Head of caudate nucleus (tissue), 42 donors: ENCODE measurements at regions not wholly inside any gene's neighbourhood (a gene's known extent, or its start where the extent isn't known, plus 50 kb on each side); places are given as distances from the start of the nearest gene placed in this dataset.

ENCODE experiments used
- DNase-seq, 42 donors: peaks; one replicate each; pipeline versions ENCODE4 v3.0.0 to v3.0.0-alpha.2; 2020 to 2021; ENCODE audit warnings: mixed read lengths in 7 of 42
- intact Hi-C: fragments of 100-400 bp; cut with DNase I; formaldehyde crosslinking; loops from one replicate; pipeline ENCODE4 v1.15.0; 2022

DNA sequence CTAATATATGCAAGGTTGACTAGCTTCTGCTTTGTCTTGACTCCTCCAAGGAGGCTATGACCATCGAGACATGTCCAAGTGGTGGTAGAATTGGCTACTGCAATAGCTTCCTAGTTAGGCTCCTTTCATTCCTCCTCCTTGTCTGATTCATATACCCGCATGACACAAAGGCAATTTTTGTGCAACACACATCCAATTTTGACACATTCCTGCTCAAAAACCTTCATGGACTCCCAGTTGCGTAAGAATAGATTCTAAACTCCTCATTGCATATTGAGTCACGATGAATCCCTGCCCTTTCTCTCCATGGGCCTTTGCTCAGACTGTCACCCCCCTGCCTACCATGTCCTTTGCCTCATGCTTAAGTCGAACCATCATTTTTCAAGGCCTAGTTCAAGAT lies 344.5 kb downstream of the ACTL7B start:
- no peak for DNase-seq
- intact Hi-C loops, result no loop called here

- intact Hi-C loops, result no loop called here
- DNase-seq, result no peak
Observed at GRCh38 chr9:108496846-108497245, 358.9 kb downstream of the ACTL7B start.

DNA sequence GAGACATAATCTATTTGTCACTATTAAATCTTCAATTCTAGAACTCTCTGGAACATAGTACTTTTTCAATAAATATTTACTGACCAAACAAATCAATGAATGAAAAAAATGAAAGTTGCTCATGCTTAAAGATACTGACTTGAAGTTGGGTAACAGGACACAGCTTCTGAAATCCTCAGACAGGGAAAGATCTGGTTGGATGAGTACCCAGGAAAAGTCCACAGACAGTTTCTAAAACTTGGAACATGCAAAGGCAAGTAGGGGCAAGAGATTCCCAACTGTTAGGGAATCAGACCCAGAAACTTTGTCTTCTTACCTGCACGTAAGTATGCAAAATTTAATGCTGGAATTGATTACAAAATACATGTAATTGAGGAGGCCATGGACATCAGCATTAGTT lies 366.2 kb downstream of the ACTL7B start:
- no peak for DNase-seq
- intact Hi-C loops, result no loop called here

- intact Hi-C loops, result no loop called here
Observed at GRCh38 chr9:108486831-108487230, 369.0 kb downstream of the ACTL7B start.

DNA sequence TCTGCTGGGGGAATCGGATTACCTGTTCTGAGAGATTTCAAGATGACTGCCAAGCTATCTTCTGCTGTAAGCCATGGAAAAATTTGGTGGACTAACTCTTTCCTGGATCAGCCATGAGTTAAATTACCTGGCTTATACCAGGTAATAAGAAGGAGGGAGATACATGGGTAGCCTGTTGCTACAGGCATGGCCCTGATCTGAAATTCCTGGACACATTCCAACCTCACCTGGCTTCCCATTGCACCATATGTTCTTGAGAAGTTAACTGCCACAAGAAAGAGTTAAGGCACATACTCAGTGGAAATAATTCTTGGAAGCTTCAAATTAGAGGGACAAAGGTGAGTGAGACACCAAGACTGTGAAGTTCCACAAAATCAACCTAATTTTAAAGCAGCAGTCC lies 371.3 kb downstream of the ACTL7B start:
- DNase-seq, result no peak
- intact Hi-C loops, result no loop called here

More at GRCh38 chr9:108486831-108487230, 369.0 kb downstream of the ACTL7B start:
- no peak for DNase-seq

DNA sequence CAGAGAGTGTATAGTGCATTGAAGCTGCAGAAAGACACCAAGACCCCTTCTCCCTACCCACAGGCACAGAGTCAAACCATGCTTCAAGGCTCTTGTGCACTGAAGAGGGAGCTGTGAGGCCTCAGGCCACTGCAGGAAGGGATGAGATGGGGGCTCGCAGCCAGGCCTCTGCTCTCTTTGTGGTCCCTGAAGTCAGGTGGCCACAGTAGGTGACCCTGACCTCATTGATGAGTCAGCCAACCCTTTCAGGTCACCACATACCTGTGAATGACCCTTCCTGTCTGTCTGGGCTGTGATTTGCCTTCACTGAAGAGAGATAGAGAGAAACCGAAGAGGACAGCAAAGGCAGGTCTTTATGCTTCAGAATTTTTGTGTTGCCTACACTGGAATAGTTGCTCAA lies 372.1 kb downstream of the ACTL7B start:
- no peak for DNase-seq
- intact Hi-C loops, result no loop called here

GRCh38 chr9:108479989-108480652 lies 375.7 kb downstream of the ACTL7B start:
- intact Hi-C loops, result no loop called here
- DNase-seq, result no peak

- intact Hi-C loops, result no loop called here
- DNase-seq, result peak in 17 of 42 donors; percentile 2 to 55 (median 16)
Observed at GRCh38 chr9:108478431-108479332, 377.1 kb downstream of the ACTL7B start.

DNA sequence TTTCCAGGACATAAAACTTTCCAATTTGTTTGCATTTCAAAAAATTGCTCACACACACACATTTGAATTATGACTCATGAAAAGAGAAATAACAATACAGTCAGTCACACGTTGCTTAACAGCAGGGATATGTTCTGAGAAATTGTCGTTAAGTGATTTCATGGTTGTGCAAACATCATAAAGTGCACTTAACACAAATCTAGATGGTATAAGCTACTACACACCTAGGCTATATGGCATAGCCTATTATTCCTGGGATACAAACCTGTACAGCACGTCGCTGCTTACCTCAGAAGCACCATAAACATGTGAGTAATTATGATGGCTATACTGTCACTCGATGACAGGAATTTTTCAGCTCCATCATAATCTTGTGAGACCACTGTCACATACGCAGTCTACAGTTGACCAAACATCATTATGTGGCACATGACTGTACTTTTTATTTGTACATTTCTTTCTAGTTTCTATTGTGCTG lies 378.2 kb downstream of the ACTL7B start:
- intact Hi-C loops, result no loop called here
- no peak for DNase-seq

DNA sequence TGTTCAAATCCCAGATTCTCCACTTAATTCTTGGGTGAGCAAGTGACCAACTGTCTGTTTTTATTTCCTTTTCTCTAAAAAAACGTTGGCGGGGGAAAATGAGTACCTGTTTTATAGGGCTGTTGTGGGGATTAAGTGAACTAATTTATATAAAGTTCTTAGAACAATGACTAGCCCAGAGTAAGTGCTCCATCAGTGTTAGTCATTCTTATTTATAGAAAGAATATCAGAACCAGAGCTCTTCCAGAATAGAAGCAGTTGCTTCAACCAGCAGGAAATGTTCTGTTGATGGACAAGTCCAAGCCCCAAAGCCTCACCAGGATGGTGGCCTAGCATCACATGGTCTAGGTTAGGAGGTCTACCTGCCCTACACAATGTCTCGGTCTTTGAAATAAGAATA lies 379.2 kb downstream of the ACTL7B start:
- no peak for DNase-seq
- intact Hi-C loops, result no loop called here

DNA sequence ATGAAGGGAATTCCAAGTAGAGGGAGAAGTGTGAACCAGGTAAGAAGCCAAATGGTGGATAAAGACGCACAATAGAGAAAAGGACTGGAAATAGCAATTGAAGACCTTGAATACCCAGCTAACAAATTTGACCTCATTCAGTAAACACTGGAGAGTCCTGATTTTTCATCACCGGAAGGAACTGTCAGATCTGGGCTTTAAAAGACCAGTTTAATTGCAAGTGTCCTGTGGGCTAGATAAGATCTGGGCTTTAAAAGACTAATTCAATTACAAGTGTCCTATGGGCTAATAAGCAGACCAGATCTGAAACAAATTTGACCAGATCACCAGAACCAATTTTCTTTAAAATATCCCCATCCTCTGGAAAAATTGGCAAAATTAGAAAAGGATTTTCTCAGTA lies 380.0 kb downstream of the ACTL7B start:
- DNase-seq, result no peak
- intact Hi-C loops, result no loop called here

- intact Hi-C loops, result no loop called here
- no peak for DNase-seq
Observed at GRCh38 chr9:108474356-108474755, 381.4 kb downstream of the ACTL7B start.

DNA sequence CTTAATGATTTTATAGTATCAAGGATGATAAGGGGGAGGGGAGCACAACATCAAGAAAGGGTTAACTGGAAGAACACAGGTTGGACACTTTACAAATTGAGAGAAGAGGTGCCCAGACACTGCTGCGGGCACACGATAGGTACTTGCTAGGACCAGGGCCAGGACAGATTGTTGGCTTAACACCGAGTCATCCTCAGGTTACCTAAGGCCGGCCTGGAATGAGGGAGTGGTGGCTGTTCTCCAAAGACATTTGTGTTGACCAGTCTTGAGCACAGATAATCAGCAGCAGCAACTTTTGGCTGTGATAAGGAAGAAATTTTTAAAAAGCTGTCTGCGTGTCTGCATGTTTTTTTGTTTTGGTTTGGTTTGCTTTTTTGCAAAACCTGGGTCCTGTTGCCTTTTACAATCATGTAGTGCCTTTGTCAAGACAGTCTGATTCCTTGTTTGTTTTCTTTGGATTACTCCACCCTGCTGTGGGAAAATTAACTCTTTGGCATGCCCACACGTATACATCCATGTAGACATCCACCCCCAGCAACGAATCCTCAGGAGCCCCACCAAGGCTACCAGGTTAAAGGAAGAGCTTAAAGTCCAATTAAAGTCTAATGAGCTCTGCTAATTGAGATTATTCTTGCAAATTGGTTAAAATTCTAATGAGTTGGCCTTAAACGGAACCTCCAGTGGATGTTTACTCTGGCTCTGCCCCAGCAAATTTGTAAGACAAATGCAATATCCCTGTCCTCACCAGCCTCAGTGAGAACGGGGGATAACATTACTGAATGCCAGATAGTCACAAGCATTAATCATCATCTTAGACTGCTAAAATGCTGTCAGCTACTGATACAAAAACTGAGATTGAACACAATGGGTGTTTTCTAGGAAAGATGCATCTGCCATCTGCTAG lies 382.3 kb downstream of the ACTL7B start:
- intact Hi-C loops, result no loop called here

DNA sequence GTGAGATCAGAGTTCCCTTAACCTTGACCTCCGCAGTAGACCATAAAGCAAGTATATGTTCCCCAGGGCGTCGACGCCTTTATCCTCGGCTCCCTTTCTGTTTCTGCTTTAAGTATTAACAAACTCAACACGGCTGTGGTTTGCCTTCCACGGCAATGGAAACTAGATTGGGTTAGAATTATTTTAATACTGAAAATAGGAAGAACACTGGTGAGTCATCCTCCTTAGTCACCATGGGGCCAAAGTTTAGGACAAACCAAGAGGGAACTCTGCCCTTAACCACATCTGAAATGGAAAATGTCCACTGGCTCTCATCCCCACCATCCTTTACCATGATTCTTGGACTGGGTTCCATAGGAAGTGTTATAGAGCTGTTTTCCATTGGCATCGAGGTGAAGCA lies 386.1 kb downstream of the ACTL7B start:
- intact Hi-C loops, result no loop called here
- DNase-seq, result no peak

More for the DNA sequence above, 382.3 kb downstream of the ACTL7B start:
- DNase-seq, result no peak

- intact Hi-C loops, result no loop called here
- peak in 24 of 42 donors; percentile 8 to 75 (median 28) for DNase-seq
Observed at GRCh38 chr9:108468364-108468763, 387.4 kb downstream of the ACTL7B start.

DNA sequence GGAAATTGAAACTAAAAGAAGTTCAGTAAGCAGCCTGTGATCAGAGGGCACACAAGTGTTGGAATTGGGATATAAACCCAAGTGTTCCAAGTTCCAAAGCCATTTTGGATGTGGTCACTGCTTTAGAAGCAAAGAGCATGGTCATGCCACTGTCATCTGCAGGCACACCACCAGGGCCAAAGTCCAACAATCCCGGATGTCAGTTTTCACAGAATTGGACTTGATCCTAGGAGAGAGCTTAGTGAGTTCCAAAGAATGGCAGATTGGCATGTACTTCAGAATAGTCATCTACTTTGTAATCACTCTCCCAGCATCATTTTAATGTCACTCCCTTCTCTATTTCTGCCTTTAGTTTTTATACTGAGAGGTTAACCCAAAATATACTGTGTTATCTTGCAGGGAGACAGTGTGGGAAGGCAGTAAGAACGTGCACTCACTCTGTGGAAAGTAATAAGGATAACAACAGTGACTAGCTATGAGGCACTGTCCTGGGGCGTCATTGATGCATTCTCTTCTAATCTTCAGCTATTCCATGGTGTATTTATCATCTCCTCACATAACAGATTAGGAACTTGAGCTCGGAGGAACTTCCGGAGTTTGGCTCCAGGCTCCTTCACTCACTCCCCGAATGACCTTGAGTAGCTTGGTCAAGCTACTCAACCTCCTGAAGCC lies 388.0 kb downstream of the ACTL7B start:
- intact Hi-C loops, result no loop called here

DNA sequence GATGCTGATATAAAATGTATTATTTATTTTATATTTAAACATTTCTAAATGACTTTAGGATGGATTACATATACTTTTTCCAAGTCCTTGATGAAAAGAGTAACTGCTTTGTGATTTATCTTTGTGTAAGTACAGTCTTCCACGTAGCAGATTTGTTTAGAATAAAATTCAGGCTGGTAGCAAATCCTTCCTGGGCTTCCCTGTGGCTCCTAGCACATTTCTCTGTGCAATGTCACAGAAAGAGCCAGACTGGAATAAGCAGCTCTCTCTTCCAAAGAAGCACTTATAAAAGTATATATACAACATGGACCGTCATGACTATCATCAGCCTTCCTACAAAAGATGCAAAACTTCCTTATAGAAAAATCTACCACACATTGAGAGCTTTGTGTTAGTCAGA lies 388.6 kb downstream of the ACTL7B start:
- no peak for DNase-seq
- intact Hi-C loops, result no loop called here

More for the DNA sequence above, 388.0 kb downstream of the ACTL7B start:
- DNase-seq, result no peak

- intact Hi-C loops, result no loop called here
Observed at GRCh38 chr9:108466304-108466703, 389.5 kb downstream of the ACTL7B start.

More at GRCh38 chr9:108466304-108466703, 389.5 kb downstream of the ACTL7B start:
- DNase-seq, result no peak
